Liver (tissue), 8 donors: ENCODE measurements at regions not wholly inside any gene's neighbourhood (a gene's known extent, or its start where the extent isn't known, plus 50 kb on each side); places are given as distances from the start of the nearest gene placed in this dataset.

Experiments used
- DNase-seq: peaks from one replicate; pipeline ENCODE4 v3.0.0-alpha.2; 2017; ENCODE audit warnings: low spot score
- H3K27ac ChIP-seq, 2 donors: one replicate each; pipeline ENCODE4 v1.7.0; 2013; ENCODE audit warnings: inconsistent platforms in 2 of 2, low read length in 2 of 2, control low read depth in 1 of 2, low read depth in 1 of 2, mild to moderate bottlenecking in 1 of 2
- H3K27me3 ChIP-seq, 4 donors: one replicate each; pipeline versions ENCODE4 v1.6.1 to v1.7.0; 2013; ENCODE audit warnings: low read length in 3 of 4, inconsistent platforms in 1 of 4, mild to moderate bottlenecking in 1 of 4, moderate library complexity in 1 of 4; ENCODE audit not compliant: control insufficient read depth in 4 of 4, insufficient read depth in 4 of 4
- H3K36me3 ChIP-seq, 4 donors: one replicate each; pipeline versions ENCODE4 v1.6.1 to v1.7.0; 2013; ENCODE audit warnings: low read length in 3 of 4, mild to moderate bottlenecking in 3 of 4, low read depth in 1 of 4, moderate library complexity in 1 of 4; ENCODE audit not compliant: control insufficient read depth in 4 of 4, insufficient read depth in 3 of 4
- H3K4me1 ChIP-seq, 4 donors: one replicate each; pipeline versions ENCODE4 v1.6.1 to v1.7.0; 2013; ENCODE audit warnings: low read length in 3 of 4, mild to moderate bottlenecking in 3 of 4, moderate library complexity in 1 of 4; ENCODE audit not compliant: control insufficient read depth in 4 of 4, insufficient read depth in 4 of 4
- H3K4me3 ChIP-seq, 3 donors: one replicate each; pipeline versions ENCODE4 v1.6.1 to v1.7.0; 2013; ENCODE audit warnings: low read length in 3 of 3, control low read depth in 1 of 3, low read depth in 1 of 3, mild to moderate bottlenecking in 1 of 3
- H3K9ac ChIP-seq, 2 donors: one replicate each; pipeline ENCODE4 v1.7.0; 2013; ENCODE audit warnings: low read length in 2 of 2, mild to moderate bottlenecking in 2 of 2, moderate library complexity in 2 of 2, control low read depth in 1 of 2, low read depth in 1 of 2
- H3K9me3 ChIP-seq, 4 donors: one replicate each; pipeline versions ENCODE4 v1.6.1 to v1.7.0; 2013; ENCODE audit warnings: low read length in 3 of 4; ENCODE audit not compliant: control insufficient read depth in 4 of 4
- ATF3 ChIP-seq: IDR thresholded peaks from 2 replicates; pipeline ENCODE4 v1.6.1; 2016; ENCODE audit warnings: antibody characterized with exemption
- CTCF ChIP-seq: fragments of 150-350 bp; IDR thresholded peaks from 2 replicates; pipeline ENCODE4 v1.5.1; 2017; ENCODE audit warnings: improper control_type of control experiment, low read depth, low read length; ENCODE audit not compliant: missing input control
- EGR1 ChIP-seq, 2 donors: IDR thresholded peaks; 2 replicates each; pipeline ENCODE4 v1.6.1; 2016 to 2018; ENCODE audit warnings: antibody characterized with exemption in 2 of 2, low read depth in 2 of 2
- GABPA ChIP-seq, 2 donors: IDR thresholded peaks in 1 of 2; conservative IDR thresholded peaks in 1 of 2; 2 replicates each; pipeline ENCODE4 v1.6.1; 2016; ENCODE audit warnings: antibody characterized with exemption in 2 of 2, mild to moderate bottlenecking in 1 of 2, moderate library complexity in 1 of 2
- HNF4A ChIP-seq, 2 donors: conservative IDR thresholded peaks; 2 replicates each; pipeline ENCODE4 v1.6.1; 2016; ENCODE audit warnings: antibody characterized with exemption in 2 of 2, mild to moderate bottlenecking in 2 of 2
- HNF4G ChIP-seq: IDR thresholded peaks from 2 replicates; pipeline ENCODE4 v1.6.1; 2016; ENCODE audit warnings: antibody characterized with exemption
- JUND ChIP-seq, 2 donors: IDR thresholded peaks; 2 replicates each; pipeline ENCODE4 v1.6.1; 2016; ENCODE audit warnings: antibody characterized with exemption in 2 of 2
- MAX ChIP-seq: IDR thresholded peaks from 2 replicates; pipeline ENCODE4 v1.6.1; 2016; ENCODE audit warnings: antibody characterized with exemption
- NR2F2 ChIP-seq: IDR thresholded peaks from 2 replicates; pipeline ENCODE4 v1.6.1; 2016; ENCODE audit warnings: antibody characterized with exemption
- RAD21 ChIP-seq, 2 donors: IDR thresholded peaks; 2 replicates each; pipeline ENCODE4 v1.6.1; 2016; ENCODE audit warnings: antibody characterized with exemption in 2 of 2, mild to moderate bottlenecking in 2 of 2
- REST ChIP-seq: IDR thresholded peaks from 2 replicates; pipeline ENCODE4 v1.6.1; 2016; ENCODE audit warnings: antibody characterized with exemption, mild to moderate bottlenecking
- RXRA ChIP-seq, 2 donors: IDR thresholded peaks; 2 replicates each; pipeline ENCODE4 v1.6.1; 2017 to 2018; ENCODE audit warnings: antibody characterized with exemption in 2 of 2, mild to moderate bottlenecking in 1 of 2
- SP1 ChIP-seq: IDR thresholded peaks from 2 replicates; pipeline ENCODE4 v1.6.1; 2018; ENCODE audit warnings: antibody characterized with exemption, mild to moderate bottlenecking
- YY1 ChIP-seq: IDR thresholded peaks from 2 replicates; pipeline ENCODE4 v1.6.1; 2016; ENCODE audit warnings: antibody characterized with exemption, mild to moderate bottlenecking
- ZBTB33 ChIP-seq: IDR thresholded peaks from 2 replicates; pipeline ENCODE4 v1.6.1; 2016; ENCODE audit warnings: antibody characterized with exemption
- WGBS: extraction: QIAGEN DNeasy Blood & Tissue Kit; methylation state at CpG from one replicate; pipeline ENCODE4 v1.1.7; 2013; 5-methylcytosine and 5-hydroxymethylcytosine counted together
- donor health status: healthy.
- donor health status: healthy.
- donor health status: healthy.
- donor health status: healthy.
- donor health status: healthy.

- H3K27me3 ChIP-seq, result no peaks in the 10 kb centered on the region
- no peaks in the 10 kb centered on the region for H3K9me3 ChIP-seq
- peaks cover 0 to 14% (median 8%) of the 10 kb centered on the region in 4 donors for H3K4me1 ChIP-seq
- WGBS, result 95% methylated on average over 1 of the region's 1 CpG
- no peak for TF ChIP-seq REST
- no peak for TF ChIP-seq GABPA (IDR thresholded peaks at IDR 0.05 in 1 of 2, conservative IDR thresholded peaks at IDR 0.05 in 1 of 2)
- no peak for TF ChIP-seq ZBTB33
- no peak for TF ChIP-seq RXRA (IDR thresholded peaks at IDR 0.05)
- TF ChIP-seq CTCF, result no peak
- no peak for TF ChIP-seq HNF4G
- no peak for TF ChIP-seq JUND (IDR thresholded peaks at IDR 0.05)
- no peak for TF ChIP-seq MAX
- no peak for DNase-seq
- H3K9ac ChIP-seq, result no peak overlapping the region
- H3K4me3 ChIP-seq, result no peak overlapping the region
- H3K36me3 ChIP-seq, result no peaks in the 10 kb centered on the region
- no peak overlapping the region for H3K27ac ChIP-seq
Measured at GRCh38 chr6:126429866-126430265, 90.0 kb downstream of the CENPW start.

GRCh38 chr6:126432564-126432963, 92.6 kb downstream of the CENPW start:
- Histone ChIP-seq H3K9me3 (no peaks in the 10 kb centered on the region), H3K4me1 (peaks cover 0 to 8% (median 4%) of the 10 kb centered on the region in 4 donors), H3K4me3 (no peak overlapping the region), H3K9ac (no peak overlapping the region), H3K36me3 (no peaks in the 10 kb centered on the region), H3K27ac (no peak overlapping the region), H3K27me3 (no peaks in the 10 kb centered on the region)
- no peak for DNase-seq
- TF ChIP-seq YY1 (no peak), RXRA (IDR thresholded peaks at IDR 0.05) (no peak), RAD21 (IDR thresholded peaks at IDR 0.05) (no peak)

GRCh38 chr6:126433927-126434326, 94.0 kb downstream of the CENPW start:
- H3K27ac ChIP-seq, result no peak overlapping the region
- no peaks in the 10 kb centered on the region for H3K36me3 ChIP-seq
- H3K9me3 ChIP-seq, result no peaks in the 10 kb centered on the region
- H3K4me3 ChIP-seq, result no peak overlapping the region
- no peak for DNase-seq
- no peak overlapping the region for H3K9ac ChIP-seq
- no peaks in the 10 kb centered on the region for H3K27me3 ChIP-seq
- no peaks in the 10 kb centered on the region for H3K4me1 ChIP-seq
- TF ChIP-seq EGR1 (IDR thresholded peaks at IDR 0.05; ENCODE audit: low read depth in 2 of 2) (no peak), HNF4A (conservative IDR thresholded peaks at IDR 0.05) (no peak), RAD21 (IDR thresholded peaks at IDR 0.05) (no peak), CTCF (no peak), MAX (no peak), ATF3 (no peak), SP1 (no peak), ZBTB33 (no peak), YY1 (no peak), NR2F2 (no peak)
